SW480 (cell line): ENCODE measurements at regions not wholly inside any gene's neighbourhood (a gene's known extent, or its start where the extent isn't known, plus 50 kb on each side); places are given as distances from the start of the nearest gene placed in this dataset.

Source experiments
- DNase-seq: peaks from one replicate; pipeline ENCODE4 v3.0.0-alpha.2; 2016; ENCODE audit warnings: low spot score

- DNase-seq, result no peak
Measured at GRCh38 chr9:21670374-21670773, 132.1 kb upstream of the MTAP start.

- DNase-seq, result no peak
Measured at GRCh38 chr9:21672140-21672539, 130.3 kb upstream of the MTAP start.

GRCh38 chr9:21672761-21673160, 129.7 kb upstream of the MTAP start:
- DNase-seq, result no peak

- DNase-seq, result no peak
Measured at GRCh38 chr9:21674894-21675293, 127.5 kb upstream of the MTAP start.

- no peak for DNase-seq
Measured at GRCh38 chr9:21677387-21677786, 125.0 kb upstream of the MTAP start.

- DNase-seq, result peak; percentile 17
Measured at GRCh38 chr9:21677834-21678233, 124.6 kb upstream of the MTAP start.

- DNase-seq, result no peak
Measured at GRCh38 chr9:21679432-21679831, 123.0 kb upstream of the MTAP start.

- DNase-seq, result no peak
Measured at GRCh38 chr9:21680590-21680989, 121.8 kb upstream of the MTAP start.

- DNase-seq, result peak; percentile 4
Measured at GRCh38 chr9:21681641-21682040, 120.8 kb upstream of the MTAP start.

GRCh38 chr9:21682381-21682780, 120.1 kb upstream of the MTAP start:
- no peak for DNase-seq

- no peak for DNase-seq
Measured at GRCh38 chr9:21682981-21683380, 119.5 kb upstream of the MTAP start.

- DNase-seq, result no peak
Measured at GRCh38 chr9:21683484-21684175, 118.8 kb upstream of the MTAP start.

- DNase-seq, result no peak
Measured at GRCh38 chr9:21684231-21684630, 118.2 kb upstream of the MTAP start.

GRCh38 chr9:21684831-21685362, 117.5 kb upstream of the MTAP start:
- DNase-seq, result peak; percentile 88

GRCh38 chr9:21685502-21685901, 116.9 kb upstream of the MTAP start:
- no peak for DNase-seq

- DNase-seq, result no peak
Measured at GRCh38 chr9:21686738-21687137, 115.7 kb upstream of the MTAP start.

GRCh38 chr9:21687351-21687750, 115.1 kb upstream of the MTAP start:
- DNase-seq, result no peak

- no peak for DNase-seq
Measured at GRCh38 chr9:21688108-21689102, 114.0 kb upstream of the MTAP start.

- no peak for DNase-seq
Measured at GRCh38 chr9:21689854-21690253, 112.6 kb upstream of the MTAP start.

- DNase-seq, result no peak
Measured at GRCh38 chr9:21690561-21690960, 111.9 kb upstream of the MTAP start.

GRCh38 chr9:21692390-21692789, 110.0 kb upstream of the MTAP start:
- DNase-seq, result no peak

- DNase-seq, result no peak
Measured at GRCh38 chr9:21694424-21694823, 108.0 kb upstream of the MTAP start.

GRCh38 chr9:21695443-21695842, 107.0 kb upstream of the MTAP start:
- DNase-seq, result no peak
